ENCODE measurements at regions not wholly inside any gene's neighbourhood (a gene's known extent, or its start where the extent isn't known, plus 50 kb on each side); places are given as distances from the start of the nearest gene placed in this dataset.
A peak's percentile ranks its signal among the peaks of the same experiment; 100 is the strongest.

DNA sequence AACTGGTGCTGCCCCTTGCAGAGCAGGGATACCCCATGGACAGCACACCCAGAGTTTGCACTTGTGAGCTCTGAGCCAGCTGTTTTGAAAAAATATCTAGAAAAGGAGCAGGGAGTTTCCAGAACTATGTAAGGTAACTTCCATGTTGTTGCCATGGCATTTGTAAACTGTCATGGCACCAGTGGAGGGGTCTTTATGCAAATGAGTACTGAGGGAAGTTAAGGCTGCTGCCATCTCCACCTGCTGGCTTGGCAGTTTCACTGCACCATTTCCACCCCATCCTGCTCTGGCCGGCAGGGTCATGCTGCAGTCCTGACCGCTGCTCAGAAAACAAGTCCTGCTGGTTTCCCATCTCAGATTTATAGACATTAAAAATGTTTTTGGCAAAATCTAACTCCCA lies 52.3 kb upstream of the SNTG2 start:
- DNase-seq (ENCODE audit: low read depth) = no peak

DNA sequence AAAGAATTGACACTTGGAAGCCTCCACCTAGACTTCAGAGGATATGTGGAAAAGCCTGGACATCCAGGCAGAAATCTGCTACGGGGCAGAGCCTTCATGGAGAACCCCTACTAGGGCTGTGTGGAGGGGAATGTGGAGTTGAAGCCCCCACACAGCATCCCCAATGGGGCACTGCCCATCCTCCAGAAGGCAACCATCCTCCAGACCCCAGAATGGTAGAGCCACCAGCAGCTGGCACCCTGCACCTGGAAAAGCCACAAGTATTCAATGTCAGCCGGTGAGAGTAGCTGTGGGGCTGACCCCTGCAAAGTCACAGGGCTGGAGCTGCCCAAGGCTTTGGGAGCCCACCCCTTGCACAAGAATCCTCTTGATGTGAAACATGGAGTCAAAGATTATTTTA lies 53.6 kb upstream of the SNTG2 start:
- no peak for DNase-seq (ENCODE audit: low read depth)

DNA sequence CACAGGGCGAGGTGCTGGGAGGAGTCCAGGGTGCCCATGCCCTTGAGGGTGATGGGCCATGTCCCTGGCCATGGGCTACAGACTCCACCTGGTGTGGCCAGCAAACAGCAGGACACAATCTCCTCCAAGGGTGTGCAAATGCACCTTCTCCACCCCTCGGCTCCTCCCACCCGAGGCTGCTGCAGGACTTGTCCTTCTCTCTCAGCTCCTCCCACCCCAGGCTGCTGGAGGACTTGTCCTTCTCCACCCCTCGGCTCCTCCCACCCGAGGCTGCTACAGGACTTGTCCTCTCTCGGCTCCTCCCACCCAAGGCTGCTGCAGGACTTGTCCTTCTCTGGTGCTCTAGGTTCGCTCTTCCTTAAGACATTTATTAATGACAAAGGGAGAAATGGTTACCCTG lies 57.3 kb upstream of the SNTG2 start:
- DNase-seq (ENCODE audit: low read depth) = peak; percentile 0

DNA sequence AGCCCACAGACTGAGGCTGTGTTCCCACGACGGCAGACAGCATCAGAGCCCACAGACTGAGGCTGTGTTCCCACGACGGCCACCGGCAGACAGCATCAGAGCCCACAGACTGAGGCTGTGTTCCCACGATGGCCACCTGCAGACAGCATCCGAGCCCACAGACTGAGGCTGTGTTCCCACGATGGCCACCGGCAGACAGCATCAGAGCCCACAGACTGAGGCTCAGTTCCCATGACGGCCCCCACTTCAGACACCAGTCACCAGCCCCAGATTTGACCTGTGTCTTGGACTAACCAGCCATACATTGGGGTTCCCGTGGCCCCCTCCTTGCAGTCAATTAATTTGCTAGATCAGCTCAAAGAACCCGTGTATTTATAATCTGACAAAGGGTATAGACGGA lies 57.8 kb upstream of the SNTG2 start:
- no peak for DNase-seq (ENCODE audit: low read depth)

- no peak for DNase-seq (ENCODE audit: low read depth)
Observed at GRCh38 chr2:892401-892800, 58.2 kb upstream of the SNTG2 start.

DNA sequence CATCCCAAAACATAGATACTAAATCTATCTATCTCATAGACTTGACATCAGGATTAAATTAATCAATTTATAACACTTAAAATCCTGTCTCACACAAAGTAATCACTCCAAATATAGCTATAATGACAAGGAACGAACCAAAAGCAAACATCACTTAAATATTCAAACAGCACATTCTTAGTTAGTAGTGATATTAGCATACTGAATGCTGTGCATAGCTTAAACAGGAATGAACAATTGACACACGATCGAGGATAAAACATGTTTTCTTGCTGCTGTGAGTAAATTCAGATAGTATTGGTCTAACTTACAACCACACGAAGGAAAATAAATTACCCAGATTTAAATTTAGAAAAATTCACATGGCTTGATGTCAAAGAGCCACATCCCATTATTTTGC lies 58.9 kb upstream of the SNTG2 start:
- DNase-seq (ENCODE audit: low read depth) = no peak

GRCh38 chr2:890791-891190 lies 59.9 kb upstream of the SNTG2 start:
- peak; percentile 17 for DNase-seq (ENCODE audit: low read depth)

GRCh38 chr2:890214-890613 lies 60.4 kb upstream of the SNTG2 start:
- DNase-seq (ENCODE audit: low read depth) = no peak

DNA sequence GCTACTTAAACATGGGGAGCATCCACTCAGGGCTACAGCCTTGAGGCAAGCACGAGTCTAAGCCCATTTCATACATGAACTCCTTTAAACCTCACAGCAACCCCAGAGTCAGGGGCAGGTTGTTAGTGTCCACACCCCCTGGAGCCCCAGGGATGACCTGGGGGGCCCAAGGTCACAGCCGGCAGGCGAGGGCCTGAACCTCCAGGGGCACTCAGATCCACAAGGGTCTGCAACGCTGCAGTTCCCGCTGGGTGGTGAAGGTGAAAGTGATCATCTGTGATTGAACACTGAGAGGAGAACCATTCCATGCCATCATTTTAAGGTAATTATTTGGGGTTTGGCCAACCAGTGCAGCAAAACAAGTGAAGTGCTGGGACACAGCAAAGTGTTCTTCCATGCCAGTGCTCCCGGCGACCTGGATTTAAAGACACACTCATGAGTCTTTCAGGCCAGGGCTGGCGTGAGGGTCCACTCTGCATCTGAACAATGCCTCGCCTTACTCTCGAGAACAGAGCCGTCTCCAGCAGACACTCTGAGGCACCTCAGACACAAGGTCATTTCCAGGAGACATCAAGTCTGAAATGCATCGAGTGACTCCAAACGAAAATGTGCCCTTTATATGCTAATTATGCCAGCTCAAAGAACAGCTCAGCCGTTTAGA lies 61.6 kb upstream of the SNTG2 start:
- DNase-seq (ENCODE audit: low read depth) = no peak

- DNase-seq (ENCODE audit: low read depth) = no peak
Observed at GRCh38 chr2:888211-888801, 62.3 kb upstream of the SNTG2 start.

- no peak for DNase-seq (ENCODE audit: low read depth)
Observed at GRCh38 chr2:887639-888038, 63.0 kb upstream of the SNTG2 start.

- no peak for DNase-seq (ENCODE audit: low read depth)
Observed at GRCh38 chr2:886072-887022, 64.3 kb upstream of the SNTG2 start.

GRCh38 chr2:885230-886071 lies 65.2 kb upstream of the SNTG2 start:
- no peak for DNase-seq (ENCODE audit: low read depth)

GRCh38 chr2:883803-884748 lies 66.6 kb upstream of the SNTG2 start:
- DNase-seq (ENCODE audit: low read depth) = no peak

GRCh38 chr2:883260-883802 lies 67.3 kb upstream of the SNTG2 start:
- no peak for DNase-seq (ENCODE audit: low read depth)

GRCh38 chr2:881204-881918 lies 69.3 kb upstream of the SNTG2 start:
- DNase-seq (ENCODE audit: low read depth) = no peak

- no peak for DNase-seq (ENCODE audit: low read depth)
Observed at GRCh38 chr2:880201-880970, 70.3 kb upstream of the SNTG2 start.

DNA sequence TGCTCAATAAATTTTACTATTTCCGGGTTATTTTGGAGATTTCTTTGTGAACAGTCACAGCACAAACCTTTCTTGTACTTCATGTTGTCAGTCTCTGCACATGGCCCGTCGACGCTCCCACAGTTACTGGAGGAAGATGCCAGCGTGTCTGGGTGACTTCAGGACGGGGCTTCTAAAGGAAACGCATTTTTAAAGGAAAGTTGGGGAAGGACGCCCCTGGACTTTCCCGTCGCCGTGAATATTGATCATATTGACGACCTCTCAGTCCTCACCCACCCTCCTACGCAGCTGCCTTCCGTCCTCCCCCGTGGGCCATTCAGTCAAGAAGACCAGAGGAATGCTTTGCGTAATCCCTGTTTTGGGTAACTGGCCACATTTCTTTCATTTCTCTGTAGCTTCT lies 71.1 kb upstream of the SNTG2 start:
- no peak for DNase-seq (ENCODE audit: low read depth)

DNA sequence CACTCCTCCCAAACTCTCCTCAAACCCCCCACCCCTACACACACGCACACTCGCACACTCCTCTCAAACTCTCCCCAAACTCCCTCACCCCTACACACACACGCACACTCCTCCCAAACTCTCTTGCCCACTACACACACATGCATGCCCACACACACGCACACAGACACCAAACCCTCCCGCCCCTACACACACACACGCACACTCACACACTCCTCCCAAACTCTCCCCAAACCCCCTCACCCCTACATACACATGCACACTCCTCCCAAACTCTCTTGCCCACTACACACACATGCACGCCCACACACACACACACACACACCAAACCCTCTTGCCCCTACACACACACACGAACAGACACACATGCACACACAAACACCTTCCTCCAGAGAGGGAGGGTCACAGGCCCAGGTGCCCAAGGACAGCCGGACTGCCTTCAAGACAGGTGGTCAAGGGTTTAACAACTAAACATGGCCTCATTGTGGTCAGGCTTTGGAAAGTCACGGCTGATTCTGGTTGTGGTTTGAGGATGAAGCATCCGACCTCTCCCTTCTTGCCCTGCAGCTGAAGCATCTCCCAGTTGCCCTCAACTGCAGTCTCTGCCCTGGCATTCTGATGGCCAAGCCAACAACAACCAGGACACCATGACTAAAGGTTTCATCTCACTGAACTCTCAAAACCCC lies 72.3 kb upstream of the SNTG2 start:
- DNase-seq (ENCODE audit: low read depth) = no peak
